HEK293 (cell line): ENCODE measurements at regions not wholly inside any gene's neighbourhood (a gene's known extent, or its start where the extent isn't known, plus 50 kb on each side); places are given as distances from the start of the nearest gene placed in this dataset.

Experiments
- CTCF ChIA-PET: fragments of 350-600 bp; formaldehyde crosslinking; extraction: SDS; loops from one replicate; lab custom pipeline; 2021; ENCODE audit warnings: antibody characterized with exemption; lab: Yijun Ruan, JAX
- POLR2A ChIA-PET: fragments of 300-600 bp; formaldehyde crosslinking; extraction: SDS; loops from one replicate; lab custom pipeline; 2020; ENCODE audit warnings: antibody characterized with exemption, inconsistent platforms; lab: Yijun Ruan, JAX
- H3K27ac ChIP-seq: fragments of 200-500 bp; sonication (Bioruptor generic); 2 replicates; pipeline ENCODE4 v1.5.1; 2014; ENCODE audit warnings: low read depth, low read length, control low read depth, inconsistent platforms; ENCODE audit errors: extremely low read depth
- H3K36me3 ChIP-seq, 2 experiments: fragments of 200-500 bp in 1 of 2; sonication (Bioruptor generic) in 1 of 2; 1 replicate in 1 of 2; 2 replicates in 1 of 2; pipeline ENCODE4 v1.5.1; 2014 to 2017; ENCODE audit warnings: inconsistent platforms in 2 of 2, low read length in 2 of 2; ENCODE audit not compliant: control insufficient read depth in 2 of 2, insufficient read depth in 1 of 2
- H3K4me1 ChIP-seq: fragments of 200-500 bp; sonication (Bioruptor generic); 2 replicates; pipeline ENCODE4 v1.5.1; 2014; ENCODE audit warnings: mild to moderate bottlenecking, low read length, inconsistent platforms; ENCODE audit not compliant: control insufficient read depth, insufficient read depth
- H3K4me3 ChIP-seq: 2 replicates; pipeline ENCODE4 v1.5.1; 2011; ENCODE audit warnings: low read depth, mild to moderate bottlenecking, control low read depth, low read length, moderate library complexity
- H3K9me3 ChIP-seq: fragments of 200-500 bp; sonication (Bioruptor generic); 2 replicates; pipeline ENCODE4 v1.5.1; 2014; ENCODE audit warnings: low read depth, low read length, inconsistent platforms; ENCODE audit not compliant: control insufficient read depth, insufficient read depth
- GLIS1 ChIP-seq: fragments of 450-650 bp; formaldehyde crosslinking; IDR thresholded peaks from 2 replicates; pipeline ENCODE4 v1.5.1; 2016; ENCODE audit warnings: missing biosample characterization, missing genetic modification characterization
- KLF1 ChIP-seq: fragments of 450-650 bp; formaldehyde crosslinking; IDR thresholded peaks from 2 replicates; pipeline ENCODE4 v1.5.1; 2016; ENCODE audit warnings: missing biosample characterization, missing genetic modification characterization
- KLF16 ChIP-seq: fragments of 450-650 bp; formaldehyde crosslinking; IDR thresholded peaks from 2 replicates; pipeline ENCODE4 v1.5.1; 2017; ENCODE audit warnings: missing biosample characterization, missing genetic modification characterization
- MEIS1 ChIP-seq: sonication (generic); formaldehyde crosslinking; IDR thresholded peaks from 2 replicates; pipeline ENCODE4 v1.8.1; 2022; ENCODE audit warnings: missing genetic modification reagents, mild to moderate bottlenecking, borderline replicate concordance
- PRDM4 ChIP-seq: fragments of 450-650 bp; formaldehyde crosslinking; IDR thresholded peaks from 2 replicates; pipeline ENCODE4 v1.5.1; 2017; ENCODE audit warnings: missing biosample characterization, missing genetic modification characterization
- REST ChIP-seq: fragments of 450-650 bp; formaldehyde crosslinking; IDR thresholded peaks from 2 replicates; pipeline ENCODE4 v1.5.1; 2016; ENCODE audit warnings: missing biosample characterization, missing genetic modification characterization
- SALL2 ChIP-seq: fragments of 450-650 bp; formaldehyde crosslinking; IDR thresholded peaks from 2 replicates; pipeline ENCODE4 v1.5.0; 2017; ENCODE audit warnings: missing biosample characterization, mild to moderate bottlenecking, missing genetic modification characterization, borderline replicate concordance
- WT1 ChIP-seq: fragments of 450-650 bp; formaldehyde crosslinking; IDR thresholded peaks from 2 replicates; pipeline ENCODE4 v1.5.1; 2016; ENCODE audit warnings: missing biosample characterization, missing genetic modification characterization
- YY2 ChIP-seq: fragments of 450-650 bp; formaldehyde crosslinking; IDR thresholded peaks from 2 replicates; pipeline ENCODE4 v1.5.1; 2016; ENCODE audit warnings: missing biosample characterization, missing genetic modification characterization
- ZBTB48 ChIP-seq: fragments of 450-650 bp; formaldehyde crosslinking; IDR thresholded peaks from 2 replicates; pipeline ENCODE4 v1.5.1; 2016; ENCODE audit warnings: missing biosample characterization, missing genetic modification characterization
- ZNF146 ChIP-seq: fragments of 450-650 bp; formaldehyde crosslinking; IDR thresholded peaks from 2 replicates; pipeline ENCODE4 v1.5.1; 2016; ENCODE audit warnings: missing biosample characterization, missing genetic modification characterization
- ZNF19 ChIP-seq: fragments of 450-650 bp; formaldehyde crosslinking; IDR thresholded peaks from 2 replicates; pipeline ENCODE4; 2016; ENCODE audit warnings: missing biosample characterization, missing genetic modification characterization, low read depth
- ZNF221 ChIP-seq: fragments of 450-650 bp; formaldehyde crosslinking; IDR thresholded peaks from 2 replicates; pipeline ENCODE4 v1.5.1; 2017; ENCODE audit warnings: missing biosample characterization, missing genetic modification characterization, borderline replicate concordance
- ZNF391 ChIP-seq: fragments of 450-650 bp; formaldehyde crosslinking; IDR thresholded peaks from 2 replicates; pipeline ENCODE4 v1.5.1; 2016; ENCODE audit warnings: low read depth, missing biosample characterization, missing genetic modification characterization, borderline replicate concordance
- ZNF404 ChIP-seq: fragments of 450-650 bp; formaldehyde crosslinking; IDR thresholded peaks from 2 replicates; pipeline ENCODE4 v1.5.1; 2017; ENCODE audit warnings: missing biosample characterization, missing genetic modification characterization
- ZNF449 ChIP-seq: fragments of 450-650 bp; formaldehyde crosslinking; IDR thresholded peaks from 2 replicates; pipeline ENCODE4 v1.5.1; 2017; ENCODE audit warnings: missing biosample characterization, mild to moderate bottlenecking, missing genetic modification characterization, moderate library complexity
- ZNF514 ChIP-seq: fragments of 450-650 bp; formaldehyde crosslinking; IDR thresholded peaks from 2 replicates; pipeline ENCODE4 v1.5.1; 2016; ENCODE audit warnings: missing biosample characterization, missing genetic modification characterization
- ZNF549 ChIP-seq: fragments of 450-650 bp; IDR thresholded peaks from 2 replicates; pipeline ENCODE4 v1.5.1; 2018; ENCODE audit warnings: missing biosample characterization, missing genetic modification characterization, mild to moderate bottlenecking, inconsistent platforms, moderate library complexity
- ZNF580 ChIP-seq: fragments of 450-650 bp; formaldehyde crosslinking; IDR thresholded peaks from 2 replicates; pipeline ENCODE4 v1.5.1; 2016; ENCODE audit warnings: missing biosample characterization, missing genetic modification characterization
- ZNF629 ChIP-seq: fragments of 450-650 bp; formaldehyde crosslinking; IDR thresholded peaks from 2 replicates; pipeline ENCODE4 v1.5.1; 2017; ENCODE audit warnings: missing biosample characterization, missing genetic modification characterization
- ZNF670 ChIP-seq: fragments of 450-650 bp; formaldehyde crosslinking; IDR thresholded peaks from 2 replicates; pipeline ENCODE4 v1.5.1; 2016; ENCODE audit warnings: missing biosample characterization, missing genetic modification characterization, low read depth
- ZNF707 ChIP-seq: fragments of 450-650 bp; formaldehyde crosslinking; IDR thresholded peaks from 2 replicates; pipeline ENCODE4 v1.5.1; 2016; ENCODE audit warnings: missing biosample characterization, missing genetic modification characterization
- ZNF747 ChIP-seq: fragments of 450-650 bp; formaldehyde crosslinking; IDR thresholded peaks from 2 replicates; pipeline ENCODE4 v1.5.1; 2016; ENCODE audit warnings: missing biosample characterization, missing genetic modification characterization
- ZNF792 ChIP-seq: fragments of 450-650 bp; formaldehyde crosslinking; IDR thresholded peaks from 2 replicates; pipeline ENCODE4 v1.5.1; 2016; ENCODE audit warnings: missing biosample characterization, missing genetic modification characterization

GRCh38 chr6:168916576-168917211 is 337.0 kb downstream of the THBS2 start:
- CTCF ChIA-PET, result no interaction called here
- POLR2A ChIA-PET, result no interaction called here
- no peaks in the 10 kb centered on the region for H3K36me3 ChIP-seq
- TF ChIP-seq ZNF404 (tag by site-specific recombination), result no peak
- TF ChIP-seq YY2 (tag by site-specific recombination), result no peak
- TF ChIP-seq ZNF514 (tag by site-specific recombination), result no peak
- no peak for TF ChIP-seq ZNF629
- no peak for TF ChIP-seq PRDM4 (tag by site-specific recombination)
- no peak for TF ChIP-seq ZNF391
- no peak overlapping the region for H3K27ac ChIP-seq
- no peak overlapping the region for H3K4me3 ChIP-seq
- no peaks in the 10 kb centered on the region for H3K4me1 ChIP-seq
- no peaks in the 10 kb centered on the region for H3K9me3 ChIP-seq

GRCh38 chr6:168915855-168916254 is 337.8 kb downstream of the THBS2 start:
- CTCF ChIA-PET, result interaction anchor here (1.2 kb wide), 1 partner anchor 21 kb away, joined by 3 read pairs; no protein-coding TSS in a partner anchor
- Histone ChIP-seq H3K27ac (no peak overlapping the region), H3K4me1 (no peaks in the 10 kb centered on the region), H3K9me3 (no peaks in the 10 kb centered on the region), H3K36me3 (no peaks in the 10 kb centered on the region), H3K4me3 (no peak overlapping the region)
- POLR2A ChIA-PET, result no interaction called here
- TF ChIP-seq ZNF221 (tag by site-specific recombination) (no peak), ZNF146 (no peak), ZNF580 (no peak), ZNF449 (no peak), SALL2 (tag by site-specific recombination) (no peak), KLF1 (no peak), ZNF514 (tag by site-specific recombination) (no peak), ZNF707 (tag by site-specific recombination) (no peak), ZNF670 (tag by site-specific recombination) (no peak), WT1 (tag by site-specific recombination) (no peak), KLF16 (tag by site-specific recombination) (no peak), ZNF19 (tag by site-specific recombination) (no peak), MEIS1 (CRISPR knock-in tag) (no peak), ZNF747 (tag by site-specific recombination) (no peak)
- TF ChIP-seq, all 188 proteins: peak for 0

- POLR2A ChIA-PET, result no interaction called here
- no peak overlapping the region for H3K4me3 ChIP-seq
- CTCF ChIA-PET, result interaction anchor here (1.2 kb wide), 1 partner anchor 21 kb away, joined by 3 read pairs; no protein-coding TSS in a partner anchor
These were observed 338.4 kb downstream of the THBS2 start for GRCh38 chr6:168915242-168915641.

More at GRCh38 chr6:168915242-168915641, 338.4 kb downstream of the THBS2 start:
- H3K27ac ChIP-seq, result no peak overlapping the region
- TF ChIP-seq ZNF549 (tag by site-specific recombination) (no peak), GLIS1 (tag by site-specific recombination) (peak; percentile 20; the same call in 1 of the 2 replicates), REST (tag by site-specific recombination) (peak; percentile 74), ZBTB48 (tag by site-specific recombination) (no peak), ZNF792 (no peak)
- no peaks in the 10 kb centered on the region for H3K4me1 ChIP-seq
- no peaks in the 10 kb centered on the region for H3K9me3 ChIP-seq
- H3K36me3 ChIP-seq, result no peaks in the 10 kb centered on the region
